HPDE6-E6E7 (cell line): ENCODE measurements at regions not wholly inside any gene's neighbourhood (a gene's known extent, or its start where the extent isn't known, plus 50 kb on each side); places are given as distances from the start of the nearest gene placed in this dataset.

Source experiments
- DNase-seq: peaks from one replicate; pipeline ENCODE4 v3.0.0; 2011; ENCODE audit warnings: missing footprints; ENCODE audit errors: extremely low spot score

DNA sequence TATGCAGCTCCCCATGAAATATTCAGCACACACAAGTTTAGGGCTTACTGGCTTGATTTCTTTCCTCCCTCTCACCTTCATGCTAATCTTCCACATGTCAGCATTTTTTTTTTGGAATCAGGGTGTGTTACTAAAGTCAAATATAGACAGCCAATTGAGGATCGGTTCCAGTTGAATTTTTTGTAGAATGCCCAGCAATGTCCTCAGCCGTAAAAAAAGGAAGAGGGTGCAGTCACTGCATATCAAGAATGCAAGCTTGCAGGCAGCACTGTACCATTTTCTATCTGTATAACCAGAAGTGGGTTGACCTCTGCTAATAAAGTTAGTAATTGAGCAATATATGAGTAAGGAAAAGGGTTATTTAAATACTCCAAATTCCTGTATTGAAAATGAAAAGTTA lies 51.4 kb upstream of the CHMP2B start:
- DNase-seq = no peak

DNA sequence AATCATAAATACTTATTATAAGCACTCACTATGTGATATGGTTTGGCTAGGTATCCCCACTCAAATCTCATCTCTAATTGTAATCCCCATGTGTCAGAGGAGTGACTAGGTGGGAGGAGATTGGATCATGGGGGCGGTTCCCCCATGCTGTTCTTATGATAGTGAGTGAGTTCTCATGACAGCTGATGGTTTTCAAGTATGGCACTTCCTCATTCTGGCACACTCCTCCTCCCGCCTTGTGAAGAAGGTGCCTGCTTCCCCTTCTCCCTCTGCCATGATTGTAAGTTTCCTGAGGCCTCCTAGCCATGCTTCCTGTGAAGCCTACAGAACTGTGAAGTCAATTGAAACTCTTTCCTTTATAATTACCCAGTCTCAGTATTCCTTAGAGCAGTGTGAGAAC lies 53.3 kb upstream of the CHMP2B start:
- no peak for DNase-seq

DNA sequence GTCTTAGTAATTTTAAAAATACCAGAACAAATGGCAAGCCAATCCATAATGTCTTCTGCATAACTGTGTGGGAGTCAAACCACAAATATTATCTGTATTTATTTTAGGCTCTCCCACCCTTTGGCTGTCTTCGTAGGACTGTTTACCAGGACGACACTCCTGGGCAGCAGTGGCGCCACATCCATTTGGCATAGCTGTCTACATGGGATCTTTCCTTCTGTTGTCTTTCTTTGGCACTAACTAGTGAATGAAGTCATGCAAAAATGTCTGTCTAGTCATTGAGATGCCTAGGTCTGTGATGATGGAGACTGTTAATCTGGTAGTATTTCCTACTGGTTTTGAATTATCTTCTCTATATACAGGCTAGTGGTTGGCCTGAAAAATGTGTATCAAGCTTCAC lies 54.0 kb upstream of the CHMP2B start:
- no peak for DNase-seq

DNA sequence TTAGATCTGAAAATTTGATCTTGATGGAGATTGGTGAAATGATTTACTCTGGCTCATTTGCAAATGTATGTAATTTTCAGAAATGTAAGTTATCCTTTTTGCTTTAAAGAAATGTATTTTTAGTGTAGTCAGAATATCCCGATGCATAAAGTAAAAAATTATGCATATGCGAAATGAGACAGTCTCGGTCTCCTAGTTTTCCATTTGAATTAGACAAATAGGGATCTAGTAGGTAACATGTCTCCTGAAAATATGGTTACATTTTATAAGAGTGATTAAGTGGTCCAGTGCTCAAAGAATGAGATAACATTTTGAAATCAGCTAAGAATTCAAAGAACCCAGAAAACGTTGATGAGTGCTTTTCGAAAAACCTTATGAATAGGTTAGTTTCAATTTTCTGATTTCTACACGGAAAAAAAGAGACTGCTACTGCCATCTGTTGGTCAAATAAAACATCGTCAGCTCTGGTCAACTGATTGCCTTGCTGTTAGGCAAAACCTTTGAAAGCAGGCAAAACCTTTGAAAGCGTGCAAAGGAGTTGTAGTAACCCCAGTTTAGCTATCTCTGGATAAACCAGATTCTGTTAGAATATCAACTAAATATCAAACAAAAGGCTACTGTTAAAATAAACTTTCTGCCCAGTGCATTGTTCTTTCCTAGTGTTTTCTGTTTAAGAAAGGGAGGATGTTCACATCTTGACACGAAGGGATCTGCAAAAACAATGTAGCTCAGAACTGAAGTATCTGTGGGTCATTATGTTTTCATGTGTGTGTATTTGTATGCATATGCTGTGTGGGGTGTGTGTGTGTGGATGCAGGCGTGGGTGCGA lies 59.3 kb upstream of the CHMP2B start:
- DNase-seq = peak; percentile 4

DNA sequence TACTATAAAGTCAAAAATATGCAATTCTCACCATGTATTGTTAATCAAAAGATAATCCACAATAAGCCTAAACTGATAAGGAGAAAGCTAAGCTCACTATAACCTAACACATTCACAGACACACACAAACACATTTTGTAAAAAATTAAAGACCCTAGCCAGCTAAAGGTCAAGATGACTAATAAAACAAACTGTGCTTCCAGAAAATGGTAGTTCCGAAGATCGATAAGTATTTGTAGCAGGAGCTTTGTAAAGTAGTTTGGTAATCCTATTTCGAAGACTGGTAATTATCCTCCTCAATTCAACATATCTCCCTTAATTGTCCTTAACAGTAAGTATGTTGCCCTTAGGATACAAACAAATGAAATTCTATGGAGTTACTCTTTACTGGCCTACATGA lies 62.9 kb upstream of the CHMP2B start:
- DNase-seq = no peak

DNA sequence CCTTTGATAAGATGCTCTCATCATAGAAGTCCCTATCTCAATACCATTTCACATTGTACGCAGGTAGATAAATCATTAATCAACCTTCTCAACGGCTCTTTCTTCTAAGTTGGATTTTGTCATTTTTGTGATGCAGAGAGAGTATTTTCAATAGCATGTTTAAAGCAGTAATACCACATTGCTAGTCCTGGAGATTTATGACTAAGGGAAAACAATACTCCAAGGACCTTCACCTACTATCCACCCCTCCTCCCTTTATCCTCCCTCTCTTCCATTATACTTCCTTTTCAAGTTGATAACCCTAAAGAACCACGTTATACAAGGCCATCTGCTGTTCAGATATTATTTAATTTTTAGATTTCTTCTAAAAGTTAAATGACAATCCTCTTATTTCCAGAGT lies 65.3 kb upstream of the CHMP2B start:
- no peak for DNase-seq

DNA sequence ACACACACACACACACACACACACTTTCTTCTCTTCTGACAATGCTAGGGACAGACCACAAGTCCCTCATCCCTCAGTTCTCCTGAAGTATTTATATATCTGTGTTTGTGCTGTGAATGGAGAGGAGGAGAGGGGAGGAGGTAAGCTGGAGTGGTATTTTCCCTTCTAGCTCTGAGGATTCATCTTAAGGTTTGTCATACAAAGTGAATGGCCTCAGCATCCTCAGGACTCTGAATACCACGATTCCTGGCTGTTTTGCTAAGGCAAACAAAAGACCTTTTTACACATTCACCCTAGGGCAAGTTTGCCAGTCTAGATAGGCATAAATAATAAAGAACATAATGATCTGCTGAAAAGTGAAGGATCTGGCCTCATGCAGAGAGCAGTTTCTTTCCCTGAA lies 65.7 kb upstream of the CHMP2B start:
- no peak for DNase-seq

DNA sequence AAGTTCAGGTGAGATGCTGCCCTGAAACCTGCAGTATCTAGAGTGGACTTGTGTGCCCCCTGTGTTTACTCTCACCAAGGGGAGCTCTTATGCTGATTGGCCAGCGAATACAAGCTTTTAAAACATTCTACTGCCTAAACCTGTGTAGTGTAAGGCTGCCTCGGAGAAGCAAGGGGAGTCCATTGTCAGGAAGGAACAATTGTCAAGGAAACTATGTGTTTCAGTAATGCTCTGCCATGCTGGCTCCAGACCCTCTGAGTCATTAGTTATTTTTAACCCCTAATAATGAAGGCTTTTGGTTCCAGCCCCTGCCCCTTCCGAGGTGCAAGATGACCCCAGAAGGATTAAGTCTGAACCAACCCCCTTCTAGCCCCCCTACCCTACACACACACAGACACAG lies 66.1 kb upstream of the CHMP2B start:
- DNase-seq = no peak

DNA sequence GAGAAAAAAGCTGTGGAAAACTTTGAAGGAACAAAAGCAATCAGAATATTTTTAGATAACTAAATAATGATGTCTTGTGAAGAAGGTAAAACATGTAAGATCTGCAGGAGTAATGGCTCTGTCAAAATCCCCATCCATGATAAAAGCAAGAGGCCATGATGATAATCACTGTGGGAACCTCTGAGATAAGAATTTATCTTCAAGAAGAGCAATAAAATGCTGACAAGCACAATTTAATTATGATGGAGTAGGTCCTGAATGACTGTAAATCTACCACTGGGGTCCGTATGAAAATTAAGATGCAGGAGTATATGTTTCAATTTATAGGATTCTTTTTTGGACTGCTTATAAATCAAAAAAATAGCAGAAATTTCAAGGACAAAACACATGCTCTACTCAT lies 68.3 kb upstream of the CHMP2B start:
- no peak for DNase-seq

DNA sequence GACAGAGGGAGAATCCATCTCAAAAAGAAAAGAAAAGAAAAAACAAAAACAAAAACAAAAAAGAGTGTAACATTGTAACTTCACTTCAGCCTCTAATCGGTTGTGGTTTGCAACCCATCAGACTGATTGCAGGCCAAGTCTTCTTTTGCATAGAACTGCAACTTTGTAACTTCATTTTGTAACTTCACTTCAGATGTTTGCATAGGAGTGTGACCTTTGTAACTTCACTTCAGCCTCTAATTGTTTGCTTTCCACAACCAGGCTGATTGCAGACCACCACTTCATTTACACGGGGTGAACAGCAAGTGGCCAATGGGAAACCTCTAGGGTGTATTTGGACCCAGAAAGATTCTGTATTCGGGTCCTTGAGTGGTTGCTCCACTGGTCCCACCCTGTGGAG lies 79.1 kb upstream of the CHMP2B start:
- DNase-seq = no peak

DNA sequence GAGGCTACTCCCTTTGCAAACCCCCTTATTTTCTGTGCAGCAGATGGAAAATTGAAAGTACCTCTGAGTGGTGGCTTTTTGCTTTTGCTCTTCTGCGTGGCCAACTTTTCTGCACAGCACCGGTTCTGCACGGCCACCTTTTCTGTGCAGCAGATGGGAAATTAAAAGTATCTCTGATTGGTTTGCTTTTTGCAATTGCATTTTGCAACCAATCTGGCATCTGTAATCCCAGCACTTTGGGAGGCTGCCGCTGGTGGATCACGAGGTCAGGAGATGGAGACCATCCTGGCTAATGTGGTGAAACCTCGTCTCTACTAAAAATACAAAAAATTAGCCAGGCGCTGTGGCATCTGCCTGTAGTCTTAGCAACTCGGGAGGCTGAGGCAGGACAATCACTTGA lies 79.5 kb upstream of the CHMP2B start:
- no peak for DNase-seq

DNA sequence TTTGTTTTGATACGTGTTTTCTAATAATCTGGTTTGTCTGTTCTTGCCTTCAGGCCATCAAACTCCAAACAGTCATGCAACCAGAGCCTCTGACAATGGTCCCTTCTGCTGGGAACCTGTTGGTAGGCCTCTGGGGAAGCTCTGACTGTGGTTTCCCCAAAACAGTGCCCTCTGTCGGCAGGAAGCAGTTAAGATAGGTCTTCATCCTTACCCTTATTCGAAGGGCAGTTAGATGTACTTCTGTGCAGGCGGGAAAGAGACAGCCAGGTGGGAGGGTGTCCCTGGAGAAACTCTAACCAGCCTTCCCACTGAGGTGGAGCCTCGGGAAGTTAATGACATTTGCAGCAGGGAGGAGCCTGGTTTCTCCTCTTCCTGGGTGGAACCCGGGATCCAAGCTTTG lies 81.6 kb upstream of the CHMP2B start:
- DNase-seq = no peak

DNA sequence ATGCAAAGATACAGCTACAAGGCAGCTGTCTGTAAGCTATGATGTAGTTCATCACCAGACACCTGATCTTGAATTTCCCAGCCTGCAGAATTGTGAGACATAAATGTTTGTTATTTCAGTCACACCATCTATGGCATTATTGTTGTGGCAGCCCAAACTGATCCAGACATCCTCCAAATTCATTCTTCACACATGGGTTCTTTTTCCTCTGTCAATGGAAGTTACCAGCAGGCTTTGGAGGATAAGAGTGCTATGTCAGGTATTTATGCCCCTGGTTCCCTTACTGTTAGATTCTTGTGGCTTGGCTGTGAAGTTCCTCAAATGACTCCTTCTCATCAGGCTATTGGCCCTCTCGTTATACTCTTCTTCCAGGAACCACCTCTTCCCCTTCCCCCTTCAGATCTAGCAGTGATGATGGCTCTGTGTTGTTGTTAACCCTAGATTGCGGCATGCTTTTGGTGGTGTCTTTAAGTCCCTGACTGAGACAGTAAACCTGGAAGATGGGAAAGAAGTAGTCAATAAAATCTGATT lies 91.0 kb upstream of the CHMP2B start:
- no peak for DNase-seq

DNA sequence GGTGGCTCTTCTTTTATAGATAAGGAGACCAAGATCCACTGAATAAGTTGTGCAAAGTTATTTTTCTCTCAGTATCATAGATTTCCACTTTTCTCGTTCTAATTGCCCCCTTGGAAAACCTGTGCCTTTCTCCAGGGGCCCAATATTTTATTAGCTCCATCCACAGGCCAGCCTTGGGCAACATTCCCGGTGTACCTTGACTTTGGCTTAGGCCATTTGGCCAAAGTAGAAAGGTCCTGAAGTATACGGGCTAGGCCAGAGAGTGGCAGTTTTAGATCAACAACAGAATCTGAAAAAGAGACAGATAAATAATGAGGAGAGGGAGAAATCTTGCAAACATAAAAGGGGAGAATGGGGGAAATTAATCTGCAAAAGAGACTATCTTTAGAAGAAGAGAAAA lies 91.7 kb upstream of the CHMP2B start:
- DNase-seq = no peak

DNA sequence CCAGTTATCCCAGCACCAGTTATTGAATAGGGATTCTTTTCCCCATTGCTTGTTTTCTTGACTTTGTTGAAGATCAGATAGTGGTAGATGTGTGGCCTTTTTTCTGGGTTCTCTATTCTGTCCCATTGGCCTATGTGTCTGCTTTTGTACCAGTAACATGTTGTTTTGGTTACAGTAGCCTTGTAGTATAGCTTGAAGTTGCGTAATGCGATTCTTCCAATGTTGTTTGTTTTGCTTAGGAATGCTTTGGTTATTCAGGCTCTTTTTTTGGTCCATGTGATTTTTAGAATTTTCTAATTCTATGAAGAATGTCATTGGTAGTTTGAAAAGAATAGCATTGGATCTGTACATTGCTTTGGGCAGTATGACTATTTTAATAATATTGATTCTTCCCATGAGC lies 94.3 kb upstream of the CHMP2B start:
- DNase-seq = no peak

DNA sequence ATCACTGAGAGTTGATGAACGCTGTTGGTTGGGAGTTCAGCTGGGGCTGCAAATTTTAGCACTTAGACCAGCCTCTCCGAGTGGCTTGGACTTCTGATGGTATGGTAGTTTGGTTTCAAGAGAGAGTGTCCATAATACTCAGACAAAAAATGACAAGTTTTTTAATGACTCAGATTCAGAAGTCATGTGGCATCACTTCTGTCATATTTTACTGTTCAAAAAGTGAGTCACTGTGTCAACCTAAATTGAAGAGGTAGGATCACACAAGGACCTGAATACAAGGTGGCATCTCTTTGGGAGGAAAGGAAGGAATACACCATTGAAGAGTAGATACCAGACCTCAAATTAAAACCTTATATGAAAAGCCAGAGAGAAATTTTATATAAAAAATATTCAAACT lies 99.1 kb upstream of the CHMP2B start:
- no peak for DNase-seq

DNA sequence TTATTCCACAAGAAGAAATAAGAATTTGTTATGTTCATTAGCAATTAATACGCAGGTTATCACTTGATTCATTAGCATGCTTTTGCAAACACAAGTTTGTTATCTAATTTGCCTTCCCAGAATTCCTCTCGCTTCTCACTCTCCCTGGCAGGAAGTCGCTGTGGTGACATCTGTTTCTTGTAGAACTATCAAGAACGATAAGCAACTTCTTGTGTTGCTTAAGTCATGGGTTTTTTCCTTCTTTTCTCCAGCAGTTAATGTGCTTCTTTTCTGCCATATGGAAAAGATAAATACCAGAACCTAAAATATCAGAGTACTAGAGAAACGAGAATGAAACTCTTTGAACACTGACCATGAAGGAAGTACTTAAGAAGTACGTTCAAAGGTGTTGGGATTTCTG lies 99.8 kb upstream of the CHMP2B start:
- no peak for DNase-seq

DNA sequence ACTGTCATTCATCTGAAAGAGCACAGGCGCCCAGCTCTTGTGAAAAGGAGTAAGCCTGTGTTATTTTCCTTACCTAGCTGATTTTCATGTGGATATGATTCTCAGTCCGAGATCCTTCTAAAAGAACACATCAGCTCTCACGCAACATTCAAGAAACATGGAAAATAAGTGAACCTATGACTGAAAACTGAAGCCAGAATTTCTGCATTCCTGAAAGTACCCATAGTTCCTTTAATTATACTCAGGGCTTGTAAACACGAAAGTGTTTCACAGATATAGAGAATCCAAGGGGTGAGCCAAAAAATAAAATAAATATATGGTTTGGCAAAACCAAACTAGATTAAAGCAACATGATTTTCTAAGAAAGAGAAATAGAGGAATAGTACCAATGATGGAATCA lies 100.8 kb upstream of the CHMP2B start:
- DNase-seq = no peak

DNA sequence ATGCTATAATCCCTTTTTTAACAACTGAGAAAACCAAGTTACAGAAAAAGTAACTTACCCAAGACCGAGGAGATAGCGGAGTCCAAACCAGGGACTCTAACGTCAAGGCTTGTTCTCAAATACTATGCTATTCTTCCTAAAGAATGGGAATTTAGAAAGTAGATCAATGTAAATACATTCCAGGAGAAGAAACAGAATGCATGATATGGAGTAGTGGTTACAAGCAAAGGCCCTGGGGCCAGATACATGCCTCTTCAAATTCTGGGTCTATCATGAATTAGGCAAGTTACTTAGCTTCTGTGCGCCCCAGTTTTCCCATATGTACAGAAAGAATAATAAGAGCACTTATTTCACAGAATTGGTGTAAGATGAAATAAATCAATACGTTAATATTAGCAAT lies 102.0 kb upstream of the CHMP2B start:
- DNase-seq = no peak

DNA sequence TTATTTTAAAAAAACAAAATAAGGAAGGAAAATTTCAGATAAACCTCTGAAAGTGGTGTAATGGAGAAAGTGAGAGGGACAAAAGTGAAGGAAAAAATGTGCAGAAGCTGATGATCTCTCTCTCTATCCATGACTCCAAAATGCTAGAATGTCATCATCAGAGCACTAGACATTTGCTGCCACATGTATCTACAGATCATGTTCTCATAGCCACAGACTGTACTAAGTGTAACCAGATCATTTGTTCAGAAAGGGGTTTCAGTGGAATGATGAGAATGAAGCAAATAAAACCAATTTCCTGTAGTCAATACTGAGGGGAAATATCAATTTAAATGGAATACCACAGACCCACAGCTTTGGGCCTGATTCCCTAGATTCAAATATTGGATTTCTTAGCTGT lies 104.3 kb upstream of the CHMP2B start:
- no peak for DNase-seq

DNA sequence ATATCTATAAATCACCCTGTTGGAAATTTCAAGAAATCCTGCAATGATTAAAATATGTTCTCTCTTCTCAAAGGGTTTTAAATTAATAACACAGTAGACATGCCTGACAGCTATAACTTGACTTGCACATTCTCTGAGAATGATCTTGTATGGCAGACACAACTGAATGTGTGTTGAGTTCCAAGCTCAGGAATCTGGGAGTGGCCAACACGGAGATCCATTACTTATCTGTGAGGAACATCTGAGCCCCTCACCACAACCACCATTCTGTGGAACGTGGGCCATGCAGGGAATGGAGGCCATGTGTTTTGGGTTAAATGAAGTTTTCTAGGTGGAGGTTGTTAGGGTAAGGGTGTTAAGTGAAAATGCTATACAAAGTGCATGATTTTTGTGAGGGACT lies 105.3 kb upstream of the CHMP2B start:
- no peak for DNase-seq

DNA sequence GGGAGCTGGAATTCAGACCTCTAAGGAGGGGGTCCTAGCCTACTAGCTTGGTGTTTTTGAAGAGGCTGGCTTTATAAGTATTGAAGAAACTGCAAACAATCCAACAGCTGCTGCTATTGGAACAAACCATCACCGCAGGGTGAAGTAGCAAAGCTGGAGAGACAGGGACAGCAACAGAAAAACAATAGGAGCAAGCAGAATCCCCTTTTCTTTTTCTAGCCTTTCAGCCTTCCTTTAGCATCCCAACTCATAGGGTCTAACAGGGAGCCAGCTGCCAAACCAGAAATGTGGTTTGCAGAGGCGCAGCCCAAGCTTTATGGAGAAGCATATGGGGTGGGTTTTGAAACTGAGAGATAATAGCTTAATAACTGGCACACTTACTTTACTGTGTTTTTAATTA lies 106.2 kb upstream of the CHMP2B start:
- no peak for DNase-seq

DNA sequence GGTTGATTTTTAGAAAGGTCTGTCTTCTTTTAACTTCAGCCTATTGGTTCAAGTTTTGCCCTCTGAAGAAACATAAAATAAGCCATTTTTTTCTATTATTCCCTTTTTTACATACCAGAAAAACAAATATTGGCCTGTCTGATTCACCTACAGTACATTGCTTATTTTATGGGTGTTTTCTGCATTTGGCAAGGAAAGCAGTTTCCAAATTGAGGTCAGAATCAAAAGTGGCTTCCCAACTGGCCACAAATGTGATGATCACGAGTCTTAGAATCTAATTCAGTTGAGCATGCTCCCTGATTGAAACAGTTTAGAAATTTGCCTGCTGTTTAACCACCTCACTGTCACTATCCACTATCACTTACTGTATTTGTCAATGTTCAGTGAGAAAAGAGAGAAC lies 106.9 kb upstream of the CHMP2B start:
- no peak for DNase-seq

DNA sequence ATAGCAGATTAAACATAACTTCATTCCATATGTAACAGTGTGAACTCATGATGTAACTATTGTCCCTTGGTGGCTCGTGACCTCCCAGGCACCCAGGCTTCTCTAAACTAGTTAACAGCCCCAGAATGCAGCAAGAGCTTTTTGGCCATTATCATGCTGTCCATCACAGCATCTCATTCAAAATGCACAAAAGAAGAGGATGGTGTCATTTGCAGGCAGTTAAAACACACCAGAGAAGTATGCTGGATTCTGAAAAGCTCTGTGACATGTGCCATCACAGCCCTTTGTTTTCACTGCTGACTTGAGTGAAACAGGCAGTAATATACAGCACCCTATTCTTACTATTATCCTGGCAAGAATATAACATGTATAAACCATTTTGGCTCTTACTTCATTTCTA lies 117.6 kb upstream of the CHMP2B start:
- no peak for DNase-seq
